Left ventricle myocardium inferior (tissue), 1 donor: ENCODE measurements at regions not wholly inside any gene's neighbourhood (a gene's known extent, or its start where the extent isn't known, plus 50 kb on each side); places are given as distances from the start of the nearest gene placed in this dataset.

Source experiments
- DNase-seq: peaks from one replicate; pipeline ENCODE4 v3.0.0-alpha.2; 2020
- H3K27ac ChIP-seq: fragments of 200-600 bp; replicated peaks from 2 replicates; pipeline ENCODE4 v1.8.0; 2021
- H3K27me3 ChIP-seq: fragments of 200-600 bp; 2 replicates; pipeline ENCODE4 v1.8.0; 2021; ENCODE audit warnings: low read depth
- H3K36me3 ChIP-seq: fragments of 200-600 bp; 2 replicates; pipeline ENCODE4 v1.8.0; 2021
- H3K4me1 ChIP-seq: fragments of 200-600 bp; 2 replicates; pipeline ENCODE4 v1.8.0; 2021
- H3K4me3 ChIP-seq: fragments of 200-600 bp; 2 replicates; pipeline ENCODE4 v1.8.0; 2021; ENCODE audit warnings: mild to moderate bottlenecking, moderate library complexity
- H3K9me3 ChIP-seq: fragments of 200-600 bp; replicated peaks from 2 replicates; pipeline ENCODE4 v1.8.0; 2021
- CTCF ChIP-seq: fragments of 200-600 bp; IDR thresholded peaks from 2 replicates; pipeline ENCODE4 v1.8.0; 2021; ENCODE audit warnings: antibody characterized with exemption, mild to moderate bottlenecking, borderline replicate concordance
- intact Hi-C: fragments of 100-400 bp; cut with micrococcal nuclease; formaldehyde crosslinking; loops from one replicate; pipeline ENCODE4 v1.11.0; 2022
- donor health status: DM: no; HTN: yes; CAD: no; lungs with severe emphysema.

- no peak overlapping the region for H3K27ac ChIP-seq
- intact Hi-C loops: no loop called here
- no peaks in the 10 kb centered on the region for H3K27me3 ChIP-seq
- TF ChIP-seq CTCF: no peak
- no peak for DNase-seq
- no peak overlapping the region for H3K4me3 ChIP-seq
- no peaks in the 10 kb centered on the region for H3K9me3 ChIP-seq
- no peaks in the 10 kb centered on the region for H3K36me3 ChIP-seq
- no peaks in the 10 kb centered on the region for H3K4me1 ChIP-seq
Measured at GRCh38 chr5:92749943-92750342, 831.1 kb downstream of the NR2F1-AS1 start.

GRCh38 chr5:92748072-92748676 is 832.8 kb downstream of the NR2F1-AS1 start:
- H3K36me3 ChIP-seq: no peaks in the 10 kb centered on the region
- H3K4me1 ChIP-seq: no peaks in the 10 kb centered on the region
- intact Hi-C loops: no loop called here
- H3K27me3 ChIP-seq: no peaks in the 10 kb centered on the region
- no peak overlapping the region for H3K27ac ChIP-seq
- H3K4me3 ChIP-seq: no peak overlapping the region
- H3K9me3 ChIP-seq: no peaks in the 10 kb centered on the region
- no peak for TF ChIP-seq CTCF
- no peak for DNase-seq

GRCh38 chr5:92741906-92742305 is 839.1 kb downstream of the NR2F1-AS1 start:
- H3K4me3 ChIP-seq: no peak overlapping the region
- H3K9me3 ChIP-seq: peaks cover 13% of the 10 kb centered on the region
- DNase-seq: no peak
- H3K27ac ChIP-seq: no peak overlapping the region
- H3K36me3 ChIP-seq: no peaks in the 10 kb centered on the region
- H3K4me1 ChIP-seq: no peaks in the 10 kb centered on the region
- no peak for TF ChIP-seq CTCF
- intact Hi-C loops: no loop called here
- no peaks in the 10 kb centered on the region for H3K27me3 ChIP-seq

- DNase-seq: no peak
- H3K4me3 ChIP-seq: no peak overlapping the region
- intact Hi-C loops: no loop called here
- no peaks in the 10 kb centered on the region for H3K36me3 ChIP-seq
- peaks cover 21% of the 10 kb centered on the region for H3K9me3 ChIP-seq
- H3K27me3 ChIP-seq: no peaks in the 10 kb centered on the region
- H3K4me1 ChIP-seq: no peaks in the 10 kb centered on the region
- H3K27ac ChIP-seq: no peak overlapping the region
- TF ChIP-seq CTCF: no peak
Measured at GRCh38 chr5:92734211-92734940, 846.6 kb downstream of the NR2F1-AS1 start.

GRCh38 chr5:92730486-92730885 is 850.5 kb downstream of the NR2F1-AS1 start:
- H3K4me3 ChIP-seq: no peak overlapping the region
- no peak for DNase-seq
- H3K4me1 ChIP-seq: no peaks in the 10 kb centered on the region
- H3K9me3 ChIP-seq: no peaks in the 10 kb centered on the region
- TF ChIP-seq CTCF: no peak
- H3K36me3 ChIP-seq: no peaks in the 10 kb centered on the region
- intact Hi-C loops: no loop called here
- H3K27me3 ChIP-seq: no peaks in the 10 kb centered on the region
- H3K27ac ChIP-seq: no peak overlapping the region
